ENCODE measurements at regions not wholly inside any gene's neighbourhood (a gene's known extent, or its start where the extent isn't known, plus 50 kb on each side); places are given as distances from the start of the nearest gene placed in this dataset.
A peak's percentile ranks its signal among the peaks of the same experiment; 100 is the strongest.

DNA sequence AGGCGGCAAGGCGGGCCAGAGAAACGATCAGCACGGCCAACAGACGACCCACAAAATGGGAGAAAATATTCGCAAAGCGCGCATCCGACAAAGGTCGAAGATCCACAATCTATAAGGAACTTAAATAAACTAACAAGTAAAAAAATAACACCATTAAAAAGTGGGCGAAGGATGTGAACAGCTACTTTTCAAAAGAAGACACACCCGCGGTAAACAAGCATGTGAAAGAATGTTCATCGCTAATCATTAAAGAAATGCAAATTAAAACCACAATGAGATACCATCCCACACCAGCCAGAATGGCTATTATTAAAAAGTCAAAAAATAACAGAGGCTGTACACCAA lies 117.8 kb upstream of the SIRPA start:
- Histone ChIP-seq H3K4me2 (ENCODE audit: insufficient read depth, low read length) (no peak overlapping the region), H2AFZ (ENCODE audit: low read depth, low read length) (peak overlapping the region; percentile 58)
- intact Hi-C loops (cut with micrococcal nuclease) = loop anchor here (1.0 to 10.0 kb wide), 7 partner anchors 13 to 327 kb away; partner anchors contain the start of genes NSFL1C, SIRPA and STK35

DNA sequence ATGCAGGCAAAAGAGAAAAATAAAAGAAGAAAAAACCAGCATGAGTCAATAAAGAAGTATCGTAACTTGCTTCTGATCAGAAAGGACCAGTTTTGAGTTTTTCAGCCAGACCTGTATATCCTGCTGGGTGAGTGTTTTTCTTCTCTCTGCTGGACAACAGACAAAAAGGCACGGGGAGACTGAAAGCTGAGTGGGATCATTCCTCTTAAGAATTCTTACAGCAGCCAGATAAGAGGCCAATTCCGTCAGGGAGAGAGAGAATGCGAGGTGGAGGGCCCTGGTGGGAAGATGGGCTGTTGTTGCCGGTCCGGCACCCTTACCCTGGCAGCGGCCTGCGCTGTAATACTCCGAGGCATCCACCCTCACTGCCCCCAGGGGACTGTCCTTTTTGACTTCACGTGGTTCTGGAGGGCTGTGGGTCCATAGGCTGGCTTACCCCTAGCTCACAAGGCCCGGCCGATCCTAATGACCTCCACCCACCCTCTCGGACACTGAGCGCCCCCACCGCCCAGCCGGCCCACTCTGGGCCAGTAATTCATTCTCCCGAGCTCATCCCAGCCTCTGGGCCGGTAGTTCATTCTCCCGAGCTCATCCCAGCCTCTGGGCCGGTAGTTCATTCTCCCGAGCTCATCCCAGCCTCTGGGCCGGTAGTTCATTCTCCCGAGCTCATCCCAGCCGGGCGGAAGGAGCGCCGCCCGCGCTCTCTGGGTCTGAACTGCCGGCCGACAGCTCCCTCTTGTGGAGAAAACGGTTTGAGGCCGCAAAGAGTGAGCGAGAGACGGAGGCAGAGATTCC lies 118.3 kb upstream of the SIRPA start:
- ChIA-PET POLR2A (interaction anchor here (0.7 to 1.3 kb wide), 2 partner anchors 153 to 326 kb away, joined by 3 to 5 read pairs; no protein-coding TSS in a partner anchor), CTCF (interaction anchor here (0.6 to 3.3 kb wide), 65 partner anchors 8 to 821 kb away, joined by 3 to 79 read pairs (median 4); partner anchors contain the start of genes NSFL1C and SIRPD)
- Histone ChIP-seq H3K27me3 (ENCODE audit: control insufficient read depth in 2 of 2, insufficient read depth in 2 of 2, low read length in 2 of 2) (peaks cover 0 to 6% of the 10 kb centered on the region in 2 experiments), H3K4me2 (ENCODE audit: insufficient read depth, low read length) (peak overlapping the region; percentile 81), H3K79me2 (ENCODE audit: control insufficient read depth, insufficient read depth, low read length) (no peaks in the 10 kb centered on the region), H3K4me3 (replicated peaks in 1 of 3; ENCODE audit: insufficient read depth in 1 of 3, low read depth in 1 of 3, low read length in 3 of 3) (peak overlapping the region; percentile 41 to 88 (median 77)), H3K9me1 (replicated peaks; ENCODE audit: control insufficient read depth, extremely low read depth, insufficient read depth, low read length) (no peaks in the 10 kb centered on the region), H4K20me1 (replicated peaks; ENCODE audit: control insufficient read depth, extremely low read depth, insufficient read depth, low read length) (no peaks in the 10 kb centered on the region), H2AFZ (ENCODE audit: low read depth, low read length) (peak overlapping the region; percentile 88), H3K9ac (replicated peaks; ENCODE audit: extremely low read depth, insufficient read depth, low read length) (peak overlapping the region; percentile 89), H3K4me1 (ENCODE audit: control insufficient read depth, extremely low read depth, insufficient read depth, low read length) (peaks cover 7% of the 10 kb centered on the region), H3K9me3 (replicated peaks; ENCODE audit: control insufficient read depth, insufficient read depth, low read length) (no peaks in the 10 kb centered on the region), H3K27ac (ENCODE audit: insufficient read depth, low read depth, low read length) (peak overlapping the region; percentile 38), H3K36me3 (ENCODE audit: control insufficient read depth in 2 of 2, extremely low read depth in 1 of 2, insufficient read depth in 2 of 2, low read length in 2 of 2) (no peaks in the 10 kb centered on the region)
- FAIRE-seq (peak; percentile 97), DNase-seq (ENCODE audit: low read depth, low spot score) (peak; percentile 81)
- dilution Hi-C loops (cut with MboI; ENCODE audit: extremely low pct_ligation_motif_present, low sequenced_read_pairs) (no loop called here), intact Hi-C loops (cut with micrococcal nuclease) (loop anchor here (1.0 to 10.0 kb wide), 7 partner anchors 13 to 328 kb away; partner anchors contain the start of genes NSFL1C, SIRPA and STK35)
- TF ChIP-seq POLR2AphosphoS5 (IDR thresholded peaks at IDR 0.05; ENCODE audit: insufficient read depth, low read depth, low read length) (peak; percentile 30), POLR2A (IDR thresholded peaks at IDR 0.05; ENCODE audit: low read depth, low read length) (peak; percentile 26), FOS (IDR thresholded peaks at IDR 0.05; ENCODE audit: borderline replicate concordance, insufficient read depth, low read length) (no peak)
- TF ChIP-seq, protein P1, sequence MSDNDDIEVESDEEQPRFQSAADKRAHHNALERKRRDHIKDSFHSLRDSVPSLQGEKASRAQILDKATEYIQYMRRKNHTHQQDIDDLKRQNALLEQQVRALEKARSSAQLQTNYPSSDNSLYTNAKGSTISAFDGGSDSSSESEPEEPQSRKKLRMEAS (IDR thresholded peaks at IDR 0.05; ENCODE audit: insufficient read depth, insufficient read length) = no peak
- TF ChIP-seq, protein P2, sequence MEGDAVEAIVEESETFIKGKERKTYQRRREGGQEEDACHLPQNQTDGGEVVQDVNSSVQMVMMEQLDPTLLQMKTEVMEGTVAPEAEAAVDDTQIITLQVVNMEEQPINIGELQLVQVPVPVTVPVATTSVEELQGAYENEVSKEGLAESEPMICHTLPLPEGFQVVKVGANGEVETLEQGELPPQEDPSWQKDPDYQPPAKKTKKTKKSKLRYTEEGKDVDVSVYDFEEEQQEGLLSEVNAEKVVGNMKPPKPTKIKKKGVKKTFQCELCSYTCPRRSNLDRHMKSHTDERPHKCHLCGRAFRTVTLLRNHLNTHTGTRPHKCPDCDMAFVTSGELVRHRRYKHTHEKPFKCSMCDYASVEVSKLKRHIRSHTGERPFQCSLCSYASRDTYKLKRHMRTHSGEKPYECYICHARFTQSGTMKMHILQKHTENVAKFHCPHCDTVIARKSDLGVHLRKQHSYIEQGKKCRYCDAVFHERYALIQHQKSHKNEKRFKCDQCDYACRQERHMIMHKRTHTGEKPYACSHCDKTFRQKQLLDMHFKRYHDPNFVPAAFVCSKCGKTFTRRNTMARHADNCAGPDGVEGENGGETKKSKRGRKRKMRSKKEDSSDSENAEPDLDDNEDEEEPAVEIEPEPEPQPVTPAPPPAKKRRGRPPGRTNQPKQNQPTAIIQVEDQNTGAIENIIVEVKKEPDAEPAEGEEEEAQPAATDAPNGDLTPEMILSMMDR (IDR thresholded peaks at IDR 0.05; ENCODE audit: extremely low read depth in 1 of 2, insufficient read depth in 1 of 2, low read depth in 1 of 2, low read length in 2 of 2) = peak; percentile 67 to 85
- BruUV-seq (replicated peaks) = TSS peak; percentile 57

More for the DNA sequence above, 117.8 kb upstream of the SIRPA start:
- no TSS peak for BruUV-seq (replicated peaks)
- DNase-seq (ENCODE audit: low read depth, low spot score) = no peak
- CTCF ChIA-PET = interaction anchor here (0.6 to 3.3 kb wide), 59 partner anchors 9 to 679 kb away, joined by 3 to 79 read pairs (median 5); partner anchors contain the start of genes NSFL1C and SIRPD
- H3K27me3 ChIP-seq (ENCODE audit: control insufficient read depth in 2 of 2, insufficient read depth in 2 of 2, low read length in 2 of 2) = peaks cover 0 to 6% of the 10 kb centered on the region in 2 experiments
- H3K79me2 ChIP-seq (ENCODE audit: control insufficient read depth, insufficient read depth, low read length) = no peaks in the 10 kb centered on the region
- H3K4me3 ChIP-seq (replicated peaks in 1 of 3; ENCODE audit: insufficient read depth in 1 of 3, low read depth in 1 of 3, low read length in 3 of 3) = peak overlapping the region in 1 of 3 experiments; percentile 77
- H3K9me3 ChIP-seq (replicated peaks; ENCODE audit: control insufficient read depth, insufficient read depth, low read length) = no peaks in the 10 kb centered on the region
- dilution Hi-C loops (cut with MboI; ENCODE audit: extremely low pct_ligation_motif_present, low sequenced_read_pairs) = no loop called here
- no peak for FAIRE-seq
- H4K20me1 ChIP-seq (replicated peaks; ENCODE audit: control insufficient read depth, extremely low read depth, insufficient read depth, low read length) = no peaks in the 10 kb centered on the region
- no peak for TF ChIP-seq EZH2 (IDR thresholded peaks at IDR 0.05; ENCODE audit: borderline replicate concordance, low read depth, low read length, severe bottlenecking)
- TF ChIP-seq GATA2 (IDR thresholded peaks at IDR 0.05; ENCODE audit: insufficient read depth, insufficient read length, low read depth, low read length) = no peak
- no peak for TF ChIP-seq MYC (IDR thresholded peaks at IDR 0.05; ENCODE audit: low read depth, low read length)
- no peak for TF ChIP-seq FOS (IDR thresholded peaks at IDR 0.05; ENCODE audit: borderline replicate concordance, insufficient read depth, low read length)
- TF ChIP-seq JUN (IDR thresholded peaks at IDR 0.05; ENCODE audit: borderline replicate concordance, insufficient read depth, insufficient read length, low read depth) = no peak
- TF ChIP-seq, protein P1 (IDR thresholded peaks at IDR 0.05; ENCODE audit: insufficient read depth, insufficient read length) = no peak
- H3K9me1 ChIP-seq (replicated peaks; ENCODE audit: control insufficient read depth, extremely low read depth, insufficient read depth, low read length) = no peaks in the 10 kb centered on the region
- H3K36me3 ChIP-seq (ENCODE audit: control insufficient read depth in 2 of 2, extremely low read depth in 1 of 2, insufficient read depth in 2 of 2, low read length in 2 of 2) = no peaks in the 10 kb centered on the region
- peaks cover 7% of the 10 kb centered on the region for H3K4me1 ChIP-seq (ENCODE audit: control insufficient read depth, extremely low read depth, insufficient read depth, low read length)
- no peak overlapping the region for H3K27ac ChIP-seq (ENCODE audit: insufficient read depth, low read depth, low read length)
- H3K9ac ChIP-seq (replicated peaks; ENCODE audit: extremely low read depth, insufficient read depth, low read length) = peak overlapping the region; percentile 13
- POLR2A ChIA-PET = interaction anchor here (0.7 to 1.3 kb wide), 2 partner anchors 153 to 325 kb away, joined by 3 to 5 read pairs; no protein-coding TSS in a partner anchor

Measured in endothelial cell of umbilical vein (primary cell).